ENCODE measurements at regions not wholly inside any gene's neighbourhood (a gene's known extent, or its start where the extent isn't known, plus 50 kb on each side); places are given as distances from the start of the nearest gene placed in this dataset.

DNA sequence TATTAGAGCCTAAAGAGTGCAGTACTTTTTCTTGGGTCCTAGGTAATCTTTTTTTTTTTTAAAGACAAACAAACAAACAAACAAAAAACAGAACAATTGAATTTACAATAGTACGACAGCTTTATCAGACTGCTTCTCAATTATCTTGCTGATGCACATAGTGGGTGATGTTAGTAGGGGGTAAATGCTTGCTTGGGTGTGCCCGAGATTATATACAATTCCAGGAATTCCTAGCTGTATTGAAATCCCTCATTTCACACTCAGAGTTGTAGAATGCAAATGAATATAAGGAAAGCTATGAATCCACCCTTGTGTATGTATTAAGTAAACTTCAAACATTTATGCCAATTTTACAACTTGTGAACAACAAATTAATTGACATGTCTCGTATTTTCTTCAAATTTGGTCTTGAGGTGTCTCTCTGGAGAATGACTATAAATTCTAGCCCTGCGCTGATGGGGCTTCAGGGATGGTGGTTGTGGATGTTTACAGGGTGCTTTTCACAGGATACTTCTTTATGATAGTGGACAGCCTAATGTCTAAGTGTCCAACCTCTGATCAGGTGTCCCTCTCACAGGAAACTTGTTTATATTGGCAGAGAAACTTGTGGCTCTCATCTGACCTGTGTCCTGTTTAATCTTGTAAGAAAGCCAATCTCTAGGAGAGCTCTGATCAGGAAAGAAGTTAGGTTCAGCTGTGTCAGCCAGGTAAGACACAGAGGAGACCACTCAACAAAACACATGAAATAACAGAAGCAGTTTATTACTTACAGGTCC is 61.9 kb upstream of the SLC39A10 start:
- no peaks in the 10 kb centered on the region for H3K9me3 ChIP-seq (ENCODE audit: insufficient read depth in 2 of 2, low read depth in 1 of 2, low read length in 1 of 2)
- WGBS, 2 experiments (ENCODE audit: extremely low coverage in 1 of 2, insufficient coverage in 1 of 2, insufficient read length in 1 of 2, insufficient replicate concordance in 2 of 2, low coverage in 1 of 2, low lambda C conversion rate in 2 of 2, missing lambda C conversion rate in 1 of 2): 83% methylated on average over 4 of the region's 4 CpGs; no CpG with 5 or more reads in 1 of the 2 experiments
- no peaks in the 10 kb centered on the region for H3K23me2 ChIP-seq (ENCODE audit: low read depth, low read length)
- no peak overlapping the region; a peak in 1 of 4 replicates for H3K4me2 ChIP-seq (ENCODE audit: insufficient read depth in 1 of 2, low read depth in 2 of 2, low read length in 2 of 2)
- no peaks in the 10 kb centered on the region for H4K20me1 ChIP-seq (replicated peaks in 1 of 2; ENCODE audit: control insufficient read depth in 1 of 2, insufficient read depth in 2 of 2, low read length in 2 of 2)
- no peak overlapping the region for H3K14ac ChIP-seq (ENCODE audit: insufficient read length)
- H3K27me3 ChIP-seq (replicated peaks in 1 of 4; ENCODE audit: control insufficient read depth in 3 of 4, extremely low read depth in 1 of 4, insufficient read depth in 3 of 4, low read length in 3 of 4): no peaks in the 10 kb centered on the region
- DNase-seq (ENCODE audit: low read depth in 1 of 2, low spot score in 2 of 2) (no peak), FAIRE-seq (no peak)
- H2BK5ac ChIP-seq (ENCODE audit: low read depth, low read length): no peak overlapping the region
- peaks cover 0 to 15% (median 5%) of the 10 kb centered on the region in 4 experiments; a peak in 4 of 7 replicates for H3K4me1 ChIP-seq (replicated peaks in 1 of 4; ENCODE audit: control insufficient read depth in 3 of 4, insufficient read depth in 4 of 4, low read length in 3 of 4)
- H4K5ac ChIP-seq (ENCODE audit: insufficient read length, low read depth, low read length): no peak overlapping the region
- no peak overlapping the region for H3K9ac ChIP-seq (replicated peaks in 1 of 4; ENCODE audit: extremely low read depth in 1 of 4, low read depth in 3 of 4, low read length in 3 of 4)
- CTCF ChIA-PET (ENCODE audit: partially characterized antibody): interaction anchor here (0.7 to 2.8 kb wide), 5 partner anchors 8 to 182 kb away, joined by 3 to 9 read pairs (median 3); no protein-coding TSS in a partner anchor
- H2BK15ac ChIP-seq (ENCODE audit: low read length): no peak overlapping the region
- no peak overlapping the region for H2BK20ac ChIP-seq (ENCODE audit: low read length)
- H3K79me1 ChIP-seq (ENCODE audit: low read depth, low read length): peaks cover 3% of the 10 kb centered on the region; the same call in 1 of the 2 replicates
- no peak overlapping the region for H3K18ac ChIP-seq (ENCODE audit: extremely low read depth, low read length)
- no peak overlapping the region for H3K4ac ChIP-seq (replicated peaks; ENCODE audit: insufficient read length, low read depth, low read length)
- H3K4me3 ChIP-seq (ENCODE audit: extremely low read depth in 1 of 4, insufficient read depth in 2 of 4, low read depth in 3 of 4, low read length in 4 of 4): no peak overlapping the region; a peak in 1 of 8 replicates
- no peak overlapping the region for H4K8ac ChIP-seq (ENCODE audit: extremely low read depth, insufficient read depth, low read length)
- H3K23ac ChIP-seq (ENCODE audit: insufficient read length): no peak overlapping the region
- no peak overlapping the region for H3K56ac ChIP-seq (replicated peaks; ENCODE audit: insufficient read length, low read depth, low read length)
- H4K91ac ChIP-seq (replicated peaks; ENCODE audit: insufficient read length, low read length): no peak overlapping the region
- peak overlapping the region; percentile 1; the same call in 1 of the 2 replicates for H2BK12ac ChIP-seq (ENCODE audit: low read depth, low read length)
- H2AK5ac ChIP-seq (ENCODE audit: low read depth, low read length): no peak overlapping the region
- no peaks in the 10 kb centered on the region for H3K36me3 ChIP-seq (ENCODE audit: control insufficient read depth in 2 of 4, insufficient read depth in 4 of 4, low read length in 3 of 4)
- TF ChIP-seq NRF1 (IDR thresholded peaks at IDR 0.05; ENCODE audit: low read depth, low read length) (no peak), NANOG (IDR thresholded peaks at IDR 0.05; ENCODE audit: insufficient read depth, low read depth, low read length, poor library complexity, severe bottlenecking) (peak; percentile 16), TEAD4 (IDR thresholded peaks at IDR 0.05; ENCODE audit: low read depth, low read length) (peak; percentile 63; the same call in 1 of the 2 replicates), CREB1 (IDR thresholded peaks at IDR 0.05) (no peak)
- peaks cover 4 to 62% of the 10 kb centered on the region in 2 experiments; a peak in 3 of 4 replicates for H3K79me2 ChIP-seq (ENCODE audit: control insufficient read depth in 1 of 2, insufficient read depth in 2 of 2, low read length in 2 of 2)
- H2BK120ac ChIP-seq (replicated peaks; ENCODE audit: low read depth, low read length): no peak overlapping the region
- no peak overlapping the region for H2AFZ ChIP-seq (ENCODE audit: low read length)
- no peak overlapping the region for H3K27ac ChIP-seq (ENCODE audit: low read depth, low read length)
- POLR2A ChIA-PET (ENCODE audit: partially characterized antibody): interaction anchor here (1.5 to 3.9 kb wide), 2 partner anchors 51 to 62 kb away, joined by 3 to 16 read pairs; partner anchors contain the start of gene SLC39A10
